Glutamatergic neuron (in vitro differentiated cells): ENCODE measurements at regions not wholly inside any gene's neighbourhood (a gene's known extent, or its start where the extent isn't known, plus 50 kb on each side); places are given as distances from the start of the nearest gene placed in this dataset.

Experiments used
- DNase-seq: peaks from one replicate; pipeline ENCODE4 v3.0.0; 2022
- H3K27ac Mint-ChIP-seq: one replicate; pipeline ENCODE4 v1.8.0; 2020; ENCODE audit warnings: mild to moderate bottlenecking, mixed read lengths, inconsistent platforms; ENCODE audit not compliant: unreplicated experiment
- H3K27me3 Mint-ChIP-seq: one replicate; pipeline ENCODE4 v1.8.0; 2020; ENCODE audit warnings: mild to moderate bottlenecking, moderate library complexity, mixed read lengths, inconsistent platforms; ENCODE audit not compliant: unreplicated experiment
- H3K36me3 Mint-ChIP-seq: one replicate; pipeline ENCODE4 v1.8.0; 2020; ENCODE audit warnings: mild to moderate bottlenecking, mixed read lengths, inconsistent platforms; ENCODE audit not compliant: unreplicated experiment
- H3K4me1 Mint-ChIP-seq: one replicate; pipeline ENCODE4 v1.8.0; 2020; ENCODE audit warnings: mild to moderate bottlenecking, low read depth, mixed read lengths, inconsistent platforms; ENCODE audit not compliant: unreplicated experiment
- H3K4me3 Mint-ChIP-seq: one replicate; pipeline ENCODE4 v1.8.0; 2020; ENCODE audit warnings: mild to moderate bottlenecking, mixed read lengths, inconsistent platforms; ENCODE audit not compliant: unreplicated experiment
- H3K9me3 Mint-ChIP-seq: one replicate; pipeline ENCODE4 v1.8.0; 2020; ENCODE audit warnings: mild to moderate bottlenecking, moderate library complexity, mixed read lengths, inconsistent platforms; ENCODE audit not compliant: unreplicated experiment
- TF ChIP-seq, protein P1 (sequence below): fragments of 200-600 bp; sonication (generic); IDR thresholded peaks from one replicate; pipeline ENCODE4 v1.5.0; 2021; ENCODE audit not compliant: partially characterized antibody, unreplicated experiment

DNA sequence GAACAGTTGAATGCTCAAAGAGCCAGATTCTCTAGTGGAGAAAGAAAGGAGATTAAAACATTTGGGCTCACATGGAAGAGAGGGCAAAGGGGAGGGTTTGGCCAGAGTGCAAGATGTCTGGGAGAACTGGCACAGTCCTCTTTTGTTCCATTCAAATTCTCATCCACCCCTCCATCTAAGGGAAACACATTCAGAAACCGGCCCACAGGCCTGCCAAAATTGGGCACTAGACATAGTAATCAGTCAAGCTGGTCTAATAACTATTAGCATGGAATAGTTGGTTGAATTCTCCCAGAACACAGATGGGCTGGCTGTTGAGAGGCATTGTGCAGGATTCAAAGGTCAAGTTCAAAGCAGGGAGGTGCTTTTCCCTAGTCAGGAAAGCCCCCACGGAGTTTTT lies 341.4 kb upstream of the IRAK1BP1 start:
- H3K27me3 Mint-ChIP-seq: no peaks in the 10 kb centered on the region
- TF ChIP-seq, protein P1, sequence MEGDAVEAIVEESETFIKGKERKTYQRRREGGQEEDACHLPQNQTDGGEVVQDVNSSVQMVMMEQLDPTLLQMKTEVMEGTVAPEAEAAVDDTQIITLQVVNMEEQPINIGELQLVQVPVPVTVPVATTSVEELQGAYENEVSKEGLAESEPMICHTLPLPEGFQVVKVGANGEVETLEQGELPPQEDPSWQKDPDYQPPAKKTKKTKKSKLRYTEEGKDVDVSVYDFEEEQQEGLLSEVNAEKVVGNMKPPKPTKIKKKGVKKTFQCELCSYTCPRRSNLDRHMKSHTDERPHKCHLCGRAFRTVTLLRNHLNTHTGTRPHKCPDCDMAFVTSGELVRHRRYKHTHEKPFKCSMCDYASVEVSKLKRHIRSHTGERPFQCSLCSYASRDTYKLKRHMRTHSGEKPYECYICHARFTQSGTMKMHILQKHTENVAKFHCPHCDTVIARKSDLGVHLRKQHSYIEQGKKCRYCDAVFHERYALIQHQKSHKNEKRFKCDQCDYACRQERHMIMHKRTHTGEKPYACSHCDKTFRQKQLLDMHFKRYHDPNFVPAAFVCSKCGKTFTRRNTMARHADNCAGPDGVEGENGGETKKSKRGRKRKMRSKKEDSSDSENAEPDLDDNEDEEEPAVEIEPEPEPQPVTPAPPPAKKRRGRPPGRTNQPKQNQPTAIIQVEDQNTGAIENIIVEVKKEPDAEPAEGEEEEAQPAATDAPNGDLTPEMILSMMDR: no peak
- H3K27ac Mint-ChIP-seq: no peak overlapping the region
- no peaks in the 10 kb centered on the region for H3K4me1 Mint-ChIP-seq
- H3K36me3 Mint-ChIP-seq: peaks cover 3% of the 10 kb centered on the region
- H3K4me3 Mint-ChIP-seq: no peak overlapping the region
- no peak for DNase-seq
- H3K9me3 Mint-ChIP-seq: no peaks in the 10 kb centered on the region

DNA sequence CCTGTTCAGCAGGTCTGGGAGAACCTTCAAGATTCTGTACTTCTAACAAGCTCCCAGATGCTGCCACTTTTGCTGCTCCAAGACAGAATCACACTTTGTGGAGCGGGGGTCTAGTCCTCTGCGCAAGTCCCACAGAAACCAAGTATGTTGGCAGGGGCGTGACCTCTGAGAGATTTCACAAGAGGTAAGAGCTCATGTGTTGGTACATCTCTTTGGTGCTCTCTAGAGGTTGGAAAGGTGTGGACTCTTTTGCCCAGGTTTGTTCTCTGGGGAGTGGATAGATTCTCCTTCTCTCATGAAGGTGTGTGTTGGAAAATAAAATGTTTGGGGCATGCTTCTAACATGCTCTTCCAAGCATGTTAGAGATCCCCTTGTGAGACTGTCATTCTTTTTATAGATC lies 340.9 kb upstream of the IRAK1BP1 start:
- Mint-ChIP-seq H3K27me3 (no peaks in the 10 kb centered on the region), H3K9me3 (no peaks in the 10 kb centered on the region), H3K4me1 (no peaks in the 10 kb centered on the region), H3K36me3 (peaks cover 3% of the 10 kb centered on the region), H3K27ac (no peak overlapping the region), H3K4me3 (no peak overlapping the region)
- TF ChIP-seq, protein P1: no peak
- no peak for DNase-seq

DNA sequence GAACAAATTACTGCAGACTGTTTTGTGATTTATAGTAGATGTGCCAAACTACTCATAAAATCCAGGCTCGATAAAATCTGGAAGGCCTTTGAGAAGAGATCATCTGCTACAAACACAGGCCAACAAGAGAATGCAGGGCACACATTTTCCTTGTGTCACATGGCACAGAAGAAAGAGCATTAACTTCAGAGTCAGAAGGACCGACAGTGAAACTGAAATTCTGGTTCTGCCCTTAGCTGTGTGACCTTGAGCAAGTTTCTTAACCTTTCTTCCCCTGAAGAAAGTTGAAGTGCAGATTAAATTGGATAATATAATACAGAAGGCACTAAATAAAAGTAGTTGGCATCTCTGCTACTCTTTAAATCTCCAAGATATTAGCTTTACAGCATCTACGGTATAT lies 338.4 kb upstream of the IRAK1BP1 start:
- Mint-ChIP-seq H3K4me3 (no peak overlapping the region), H3K27ac (no peak overlapping the region), H3K36me3 (no peaks in the 10 kb centered on the region), H3K9me3 (no peaks in the 10 kb centered on the region), H3K27me3 (no peaks in the 10 kb centered on the region), H3K4me1 (no peaks in the 10 kb centered on the region)
- TF ChIP-seq, protein P1: no peak
- no peak for DNase-seq

DNA sequence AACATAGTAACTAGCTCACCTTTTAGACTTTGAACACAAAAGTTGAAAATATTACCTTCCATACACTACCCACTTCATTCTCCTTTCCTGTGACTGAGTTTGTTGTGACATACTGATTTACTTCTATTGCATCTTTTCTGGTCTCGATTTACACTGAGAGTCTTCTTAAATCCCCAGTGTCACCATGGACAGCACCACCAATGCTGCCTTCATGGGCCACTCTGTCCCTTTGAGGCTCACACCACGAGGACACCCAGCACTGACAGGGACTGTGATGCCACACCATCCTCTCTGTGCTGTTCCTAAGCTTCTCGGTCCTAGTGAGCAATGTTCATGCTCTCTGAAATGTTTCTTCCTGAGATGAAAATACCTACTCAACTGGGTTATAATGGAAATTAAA lies 337.1 kb upstream of the IRAK1BP1 start:
- H3K4me1 Mint-ChIP-seq: no peaks in the 10 kb centered on the region
- no peak overlapping the region for H3K27ac Mint-ChIP-seq
- H3K9me3 Mint-ChIP-seq: no peaks in the 10 kb centered on the region
- no peaks in the 10 kb centered on the region for H3K27me3 Mint-ChIP-seq
- TF ChIP-seq, protein P1: no peak
- no peak for DNase-seq
- no peaks in the 10 kb centered on the region for H3K36me3 Mint-ChIP-seq
- no peak overlapping the region for H3K4me3 Mint-ChIP-seq

DNA sequence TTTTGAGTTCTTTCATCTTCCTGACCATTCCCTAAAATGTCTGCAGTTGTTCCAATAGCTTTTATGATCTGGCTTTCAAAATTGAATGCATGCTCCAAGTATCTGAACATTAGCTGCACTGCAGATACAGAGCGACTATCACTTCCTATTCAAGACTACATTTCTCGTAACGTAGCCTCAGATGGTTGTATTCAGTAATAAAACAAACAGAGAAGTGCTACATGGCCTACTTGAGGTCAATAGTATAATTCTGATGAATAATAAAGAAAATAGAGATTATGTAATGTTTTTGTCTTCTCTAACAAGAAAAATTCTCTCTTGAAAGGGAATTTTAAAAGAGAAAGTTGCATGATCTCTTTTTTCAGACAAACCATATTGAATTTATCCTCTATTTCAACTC lies 333.9 kb upstream of the IRAK1BP1 start:
- no peak for DNase-seq
- TF ChIP-seq, protein P1: no peak
- Mint-ChIP-seq H3K4me1 (no peaks in the 10 kb centered on the region), H3K27ac (no peak overlapping the region), H3K9me3 (no peaks in the 10 kb centered on the region), H3K4me3 (no peak overlapping the region), H3K27me3 (no peaks in the 10 kb centered on the region), H3K36me3 (no peaks in the 10 kb centered on the region)
